MV-4-11 (cell line): ENCODE measurements at regions not wholly inside any gene's neighbourhood (a gene's known extent, or its start where the extent isn't known, plus 50 kb on each side); places are given as distances from the start of the nearest gene placed in this dataset.

Experiments used
- DNase-seq: peaks from one replicate; lab custom pipeline; 2025; lab: John Stamatoyannopoulos, UW

DNA sequence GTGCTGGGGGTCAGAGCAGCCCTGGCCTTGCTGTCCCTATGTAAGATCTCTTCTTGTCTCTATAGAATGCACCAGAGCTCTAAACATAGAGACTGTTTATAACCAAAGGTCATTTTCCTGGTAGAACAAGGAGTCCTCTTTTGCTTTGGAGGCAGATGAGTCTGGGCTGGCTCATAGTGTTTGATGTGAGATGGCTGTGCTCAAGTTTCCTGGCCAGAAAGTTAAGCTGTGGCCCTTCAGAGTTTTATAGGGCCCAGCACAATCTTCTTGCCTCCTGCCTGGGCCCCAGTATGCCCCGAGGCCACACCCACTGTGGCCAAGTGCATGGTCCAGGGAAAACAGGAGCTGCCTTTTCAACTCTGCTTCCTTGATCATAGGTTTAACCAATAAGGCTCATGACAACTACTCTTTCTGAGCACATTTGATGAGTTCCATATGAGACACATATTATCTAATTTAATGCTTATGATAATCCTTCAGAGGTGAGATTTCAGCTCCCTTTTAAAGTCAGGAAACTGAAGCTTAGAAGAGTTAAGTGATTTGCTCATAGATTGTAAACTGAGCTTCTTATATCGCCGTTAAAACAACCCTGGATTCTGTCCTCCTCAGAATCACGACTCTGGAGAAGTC lies 66.3 kb downstream of the MYCN start:
- DNase-seq: no peak

DNA sequence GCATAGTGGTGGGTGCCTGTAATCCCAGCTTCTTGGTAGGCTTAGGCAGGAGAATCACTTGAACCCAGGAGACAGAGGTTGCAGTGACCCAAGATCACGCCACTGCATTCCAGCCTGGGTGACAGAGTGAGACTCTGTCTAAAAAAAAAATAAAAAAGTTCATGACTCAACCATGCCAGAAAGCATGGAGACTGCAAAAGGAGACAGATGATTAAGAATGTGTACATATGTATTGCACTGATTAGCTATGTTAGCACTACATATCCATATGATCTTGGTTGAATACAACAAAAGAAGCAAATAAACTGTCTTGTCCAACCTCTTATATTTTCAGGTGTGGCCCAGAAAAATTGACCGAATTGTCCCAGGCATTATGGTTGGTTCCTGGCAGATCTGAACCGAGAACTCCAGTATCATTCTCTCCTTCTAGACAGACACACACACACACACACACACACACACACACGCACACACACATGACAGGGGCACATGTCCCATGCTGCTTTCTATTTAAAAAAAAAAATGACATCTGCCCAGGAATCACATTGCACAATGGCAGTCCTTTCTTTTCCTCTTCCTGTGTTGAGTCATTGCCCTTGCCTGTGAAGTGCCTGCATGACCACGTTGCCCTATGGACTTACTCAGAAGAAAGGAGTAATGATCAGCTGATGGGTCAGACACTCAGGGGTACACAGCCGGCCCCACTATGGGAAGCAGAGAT lies 65.6 kb downstream of the MYCN start:
- DNase-seq: peak; percentile 95

DNA sequence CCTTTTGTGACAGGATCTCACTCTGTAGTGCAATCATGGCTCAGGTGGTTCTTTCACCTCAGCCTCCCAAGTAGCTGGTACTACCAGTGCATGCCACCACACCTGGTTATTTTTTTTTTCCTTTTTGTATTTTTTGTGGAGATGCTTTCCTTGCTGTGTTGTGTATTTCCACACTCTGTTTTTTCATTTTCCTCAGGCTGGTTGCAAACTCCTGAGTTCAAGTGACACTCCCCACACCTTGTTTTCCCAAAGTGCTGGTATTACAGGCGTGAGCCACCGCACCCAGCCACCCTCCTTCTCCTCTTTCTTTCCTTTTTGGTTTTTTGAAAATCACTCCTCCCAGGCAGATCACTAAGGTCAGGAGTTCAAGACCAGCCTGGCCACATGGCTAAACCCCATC lies 65.0 kb downstream of the MYCN start:
- no peak for DNase-seq

DNA sequence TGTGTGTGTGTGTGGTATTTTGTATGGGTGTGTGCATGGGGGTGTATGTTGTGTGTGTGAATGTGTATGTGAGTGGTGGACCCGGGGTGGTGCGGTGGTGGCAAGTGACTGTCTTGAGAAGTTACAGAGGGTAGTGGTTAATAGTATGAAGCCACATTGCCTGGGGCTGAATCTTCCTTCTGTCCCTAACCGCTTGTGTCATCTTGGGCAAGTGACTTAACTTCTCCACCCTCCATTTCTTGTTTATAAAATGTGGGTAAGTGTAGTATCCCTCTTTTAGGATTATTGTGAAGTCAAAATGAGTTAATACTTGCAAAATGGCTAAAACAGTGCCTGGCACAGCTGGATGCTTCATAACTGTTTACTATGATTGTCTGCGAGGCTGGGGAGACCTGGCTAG lies 63.5 kb downstream of the MYCN start:
- DNase-seq: no peak

DNA sequence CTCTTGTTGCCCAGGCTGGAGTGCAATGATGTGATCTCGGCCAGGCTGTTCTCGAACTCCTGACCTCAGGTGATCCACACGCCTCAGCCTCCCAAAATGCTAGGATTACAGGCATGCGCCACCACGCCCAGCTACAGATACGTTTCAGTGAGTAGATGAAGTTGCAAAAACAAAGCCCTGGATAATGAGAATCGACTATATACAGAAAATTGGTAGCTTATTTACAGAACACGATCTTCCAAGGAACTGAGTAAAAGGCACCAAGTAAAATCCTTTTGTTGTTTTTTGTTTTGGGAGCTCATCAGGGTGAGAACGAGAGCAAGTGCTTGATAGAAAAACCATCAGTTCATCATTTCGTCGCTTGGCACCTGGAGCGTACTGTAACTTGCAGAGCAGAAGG lies 62.8 kb downstream of the MYCN start:
- no peak for DNase-seq

DNA sequence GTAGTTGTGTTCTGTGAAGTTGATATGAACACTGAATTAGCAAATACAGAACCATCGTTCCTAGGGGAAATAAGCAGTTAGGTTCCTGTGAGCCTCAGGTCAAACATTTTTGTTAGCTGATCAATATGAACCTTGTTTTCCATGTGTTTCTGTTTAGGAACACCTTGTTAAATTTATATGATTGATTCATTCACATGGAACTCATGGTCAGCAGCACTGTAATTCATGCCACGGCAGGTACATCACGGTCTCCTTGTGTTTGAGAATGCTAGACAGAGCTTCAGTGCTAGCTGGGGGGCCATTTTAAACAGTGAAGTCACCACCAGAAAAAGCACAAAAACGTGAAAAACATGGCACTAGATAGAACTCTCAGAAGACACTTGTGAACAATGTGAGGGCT lies 62.2 kb downstream of the MYCN start:
- DNase-seq: no peak

DNA sequence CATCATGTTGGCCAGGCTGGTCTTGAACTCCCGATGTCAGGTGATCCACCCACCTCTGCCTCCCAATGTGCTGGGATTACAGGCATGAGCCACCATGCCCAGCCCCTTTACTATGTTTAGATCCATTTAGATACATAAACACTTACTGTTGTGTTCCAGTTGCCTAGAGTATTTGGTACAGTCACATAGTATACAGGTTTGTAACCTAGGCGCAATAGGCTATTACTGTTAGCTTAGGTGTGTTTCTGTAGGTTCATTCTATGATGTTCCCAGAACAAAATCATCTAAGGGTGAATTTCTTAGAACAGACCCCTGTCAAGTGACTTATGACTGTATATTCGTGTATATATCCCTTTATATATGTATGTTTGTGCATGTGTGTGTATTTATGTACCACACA lies 61.8 kb downstream of the MYCN start:
- no peak for DNase-seq

DNA sequence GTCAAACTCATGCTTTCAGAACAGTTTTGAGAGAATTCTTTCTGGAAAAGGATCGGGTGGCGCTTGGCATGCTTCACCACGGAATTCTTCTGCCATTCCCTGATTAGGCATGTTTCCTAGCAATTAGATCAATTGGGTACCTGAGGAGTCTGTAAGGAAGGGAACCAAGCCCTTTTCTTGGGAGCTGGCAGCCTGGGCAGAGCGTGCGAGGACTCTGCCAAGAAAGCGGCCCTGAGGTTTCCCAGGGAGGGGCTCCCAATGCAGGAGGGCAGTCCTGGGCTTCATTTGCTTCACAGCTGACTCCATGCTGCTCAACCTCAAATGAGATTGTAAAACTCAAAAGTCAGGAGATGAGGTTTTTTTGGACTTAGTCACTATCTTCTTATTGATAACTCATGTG lies 60.3 kb downstream of the MYCN start:
- no peak for DNase-seq

DNA sequence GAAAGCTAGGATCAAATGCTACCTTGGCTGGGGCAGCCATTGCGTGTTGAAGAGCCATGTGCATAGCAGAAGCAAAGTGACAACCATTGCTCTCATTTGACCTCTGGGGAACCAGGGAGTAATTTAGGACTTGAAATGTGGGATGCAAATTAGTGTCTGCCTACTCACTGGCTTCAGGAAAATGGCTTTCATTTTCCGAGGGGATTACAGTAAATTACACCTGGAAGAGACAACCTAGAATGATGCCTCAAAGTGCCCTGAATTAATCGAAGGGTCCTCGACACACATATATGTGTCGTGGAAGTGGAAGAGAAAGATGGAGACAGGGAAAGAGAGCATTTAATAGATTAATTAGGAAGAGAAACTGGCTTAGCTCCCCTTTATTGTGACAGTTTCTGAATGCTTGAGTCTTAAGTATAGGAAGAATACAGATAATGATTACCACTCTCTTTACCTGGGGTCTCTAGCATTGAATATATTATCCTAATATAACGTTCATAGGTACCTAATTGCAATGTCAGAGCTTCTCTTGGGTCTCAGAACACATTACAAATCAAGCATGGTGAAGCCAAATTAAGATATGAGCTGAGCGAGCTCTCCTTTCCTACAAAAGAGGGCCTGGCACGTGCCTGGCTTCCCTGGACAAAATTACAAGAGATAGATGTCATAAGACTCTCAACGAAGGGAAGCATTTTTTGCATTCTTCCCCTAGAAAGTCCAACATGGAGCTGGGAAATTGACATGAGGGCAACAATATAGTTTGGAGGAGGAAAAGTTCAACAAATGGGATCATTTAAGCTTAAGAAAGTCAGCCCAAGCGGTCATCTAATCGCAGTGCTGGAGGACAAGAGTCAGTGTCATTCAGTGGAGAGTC lies 59.5 kb downstream of the MYCN start:
- DNase-seq: no peak

DNA sequence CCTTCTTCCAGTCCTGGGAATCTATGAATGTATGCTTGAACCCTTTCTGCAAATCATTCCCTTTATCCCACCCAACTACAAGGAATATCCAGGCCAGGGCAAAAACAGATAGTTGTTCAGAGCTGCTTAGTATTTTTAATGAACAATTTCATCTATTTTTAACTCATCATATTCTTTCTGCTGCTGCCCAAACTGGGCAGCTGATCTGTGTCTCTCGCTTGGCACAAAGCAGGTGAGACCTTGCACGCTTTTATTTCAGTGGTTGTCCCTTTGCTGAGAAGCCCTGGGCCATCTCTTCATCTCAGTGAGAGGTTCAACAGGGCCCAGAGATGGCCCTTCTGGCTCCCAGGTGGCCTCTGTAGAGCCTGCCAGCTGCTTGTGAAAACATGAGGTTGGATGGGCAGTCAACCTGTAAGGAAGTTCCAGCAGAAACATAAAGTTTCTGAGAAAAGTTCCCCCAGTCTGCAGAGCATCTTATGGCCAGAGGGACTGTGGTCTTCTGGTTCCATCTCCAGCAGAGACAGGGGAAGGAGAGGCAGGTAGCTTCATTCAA lies 57.5 kb downstream of the MYCN start:
- DNase-seq: no peak

DNA sequence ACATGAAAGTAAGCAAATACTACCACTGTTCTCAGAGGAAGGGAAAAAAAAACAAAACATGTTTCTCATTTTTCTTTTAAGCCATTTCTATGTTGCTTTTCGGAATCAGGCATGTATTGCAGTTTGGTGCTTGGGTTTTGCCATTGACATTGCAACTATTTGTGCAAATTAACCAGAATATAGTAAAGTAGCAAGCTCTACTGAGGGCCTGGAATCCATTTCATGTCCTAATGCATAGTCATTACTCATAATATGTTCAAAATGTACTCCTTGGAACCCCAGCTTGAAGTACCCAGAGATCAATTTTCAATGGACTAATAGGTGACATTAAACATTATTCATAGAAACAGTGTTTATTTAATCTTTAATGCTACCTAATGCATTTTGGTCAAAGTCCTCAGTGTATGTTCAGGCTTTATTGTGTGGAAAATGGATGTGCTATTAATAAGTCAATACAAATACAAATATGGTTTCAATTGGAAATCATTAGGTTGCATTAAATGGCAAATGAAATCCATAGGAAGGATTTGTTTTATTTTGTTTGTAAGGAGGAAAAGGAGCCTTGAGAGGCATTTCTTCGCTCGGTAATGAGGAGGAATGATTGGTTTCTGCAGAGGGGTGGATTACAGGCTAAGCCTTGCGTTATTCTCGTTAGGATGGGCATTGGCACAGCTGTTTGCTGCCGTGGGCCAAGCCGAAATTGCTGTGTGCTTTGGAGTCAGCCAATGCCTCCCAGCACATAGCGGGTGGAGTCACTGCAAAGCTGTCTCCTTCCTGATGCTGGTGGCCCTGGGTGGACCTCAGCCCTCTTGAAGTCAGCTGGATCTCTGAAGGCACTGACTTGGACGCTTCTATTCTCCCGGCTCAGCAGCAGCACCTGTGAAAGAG lies 56.4 kb downstream of the MYCN start:
- no peak for DNase-seq
